HepG2 (cell line): ENCODE measurements at regions not wholly inside any gene's neighbourhood (a gene's known extent, or its start where the extent isn't known, plus 50 kb on each side); places are given as distances from the start of the nearest gene placed in this dataset.

Experiments used
- ATAC-seq: fragments of 200-7000 bp; cut with Tn5 transposase; 3 replicates; pipeline ENCODE4 v1.9.1; 2020; ENCODE audit warnings: mild to moderate bottlenecking, moderate library complexity
- BruUV-seq: library from RNA; stranded (reverse); fragments of 400-500 nt; replicated peaks from 2 replicates; lab custom pipeline; 2021; lab: Mats Ljungman, UMichigan
- CTCF ChIA-PET: fragments of 300-600 bp; formaldehyde crosslinking; extraction: SDS; loops from one replicate; lab custom pipeline; 2021; ENCODE audit warnings: low total read pairs, inconsistent platforms, low intra/inter-chr PET ratio; lab: Yijun Ruan, JAX
- POLR2A ChIA-PET: fragments of 350-600 bp; sonication (Branson Sonifier 250); formaldehyde crosslinking; loops from one replicate; lab custom pipeline; 2020; ENCODE audit warnings: antibody characterized with exemption, inconsistent platforms; lab: Yijun Ruan, JAX
- DNase-seq: peaks from one replicate; pipeline ENCODE4 v3.0.0-alpha.2; 2015; ENCODE audit warnings: low spot score
- FAIRE-seq: peaks from 3 replicates; lab custom pipeline; 2011; peaks lifted over from hg19 to GRCh38; lab: Jason Lieb, UNC
- H2AFZ ChIP-seq: one replicate; pipeline ENCODE4 v1.6.1; 2011; ENCODE audit warnings: low read length, inconsistent platforms
- H3K27ac ChIP-seq: fragments of 300-600 bp; 3 replicates; pipeline ENCODE4 v1.8.0; 2011; ENCODE audit warnings: mixed run types, mild to moderate bottlenecking, mixed read lengths, low read length, inconsistent platforms; ENCODE audit not compliant: insufficient read depth; ENCODE audit errors: extremely low read length
- H3K27me3 ChIP-seq, 2 experiments: fragments of 200-600 bp in 1 of 2; 2 replicates in 1 of 2; 3 replicates in 1 of 2; pipeline versions ENCODE4 v1.6.0 to v1.8.0; 2011; ENCODE audit warnings: low read length in 2 of 2, mild to moderate bottlenecking in 2 of 2, moderate library complexity in 2 of 2, inconsistent platforms in 1 of 2; ENCODE audit not compliant: insufficient read depth in 2 of 2, control insufficient read depth in 1 of 2
- H3K36me3 ChIP-seq, 2 experiments: fragments of 200-600 bp in 1 of 2; replicated peaks in 1 of 2; 2 replicates in 1 of 2; 3 replicates in 1 of 2; pipeline versions ENCODE4 v1.5.1 to v1.8.0; 2011; ENCODE audit warnings: low read length in 2 of 2, inconsistent platforms in 1 of 2; ENCODE audit not compliant: insufficient read depth in 2 of 2, control insufficient read depth in 1 of 2
- H3K4me1 ChIP-seq: 2 replicates; pipeline ENCODE4 v1.5.1; 2012; ENCODE audit warnings: low read length, inconsistent platforms; ENCODE audit not compliant: insufficient read depth
- H3K4me2 ChIP-seq: 2 replicates; pipeline ENCODE4 v1.6.0; 2011; ENCODE audit warnings: low read depth, low read length, inconsistent platforms
- H3K4me3 ChIP-seq, 3 experiments: fragments of 200-600 bp in 1 of 3; sonication (generic), shearing (Covaris generic) in 1 of 3; replicated peaks in 1 of 3; 2 replicates each; pipeline ENCODE4 v1.5.1; 2011 to 2016; ENCODE audit warnings: low read length in 3 of 3, inconsistent platforms in 2 of 3, low read depth in 2 of 3, mild to moderate bottlenecking in 2 of 3, control low read depth in 1 of 3, mixed read lengths in 1 of 3; ENCODE audit not compliant: insufficient read depth in 1 of 3
- H3K79me2 ChIP-seq: one replicate; pipeline ENCODE4 v1.6.1; 2011; ENCODE audit warnings: low read length, inconsistent platforms; ENCODE audit not compliant: insufficient read depth
- H3K9ac ChIP-seq: 2 replicates; pipeline ENCODE4 v1.6.0; 2011; ENCODE audit warnings: mild to moderate bottlenecking, low read depth, low read length, inconsistent platforms; ENCODE audit not compliant: insufficient read depth
- H3K9me3 ChIP-seq: 2 replicates; pipeline ENCODE4 v1.5.1; 2012; ENCODE audit warnings: mild to moderate bottlenecking, low read length
- H4K20me1 ChIP-seq: 2 replicates; pipeline ENCODE4 v1.6.0; 2011; ENCODE audit warnings: inconsistent platforms, mild to moderate bottlenecking, low read length, moderate library complexity; ENCODE audit not compliant: insufficient read depth
- BRD4 ChIP-seq: sonication (generic); formaldehyde crosslinking; IDR thresholded peaks from 2 replicates; pipeline ENCODE4 v1.4.0; 2020; ENCODE audit warnings: missing genetic modification reagents
- HNF4G ChIP-seq, 2 experiments: sonication (generic) in 1 of 2; formaldehyde crosslinking in 1 of 2; IDR thresholded peaks; 2 replicates each; pipeline versions ENCODE4 v1.4.0 to v1.6.1; 2011 to 2020; ENCODE audit warnings: borderline replicate concordance in 2 of 2, low read depth in 2 of 2, mild to moderate bottlenecking in 2 of 2, low read length in 1 of 2, missing genetic modification reagents in 1 of 2, moderate library complexity in 1 of 2
- JARID2 ChIP-seq: sonication (generic); formaldehyde crosslinking; IDR thresholded peaks from 2 replicates; pipeline ENCODE4 v1.8.1; 2023; ENCODE audit warnings: missing genetic modification reagents, inconsistent platforms; ENCODE audit not compliant: insufficient replicate concordance
- RNF219 ChIP-seq: sonication (generic); formaldehyde crosslinking; IDR thresholded peaks from 2 replicates; pipeline ENCODE4 v1.5.0; 2020; ENCODE audit warnings: mild to moderate bottlenecking, missing genetic modification reagents
- SRF ChIP-seq: IDR thresholded peaks from 2 replicates; pipeline ENCODE4 v1.6.1; 2011; ENCODE audit warnings: mild to moderate bottlenecking, low read depth, low read length, moderate library complexity
- ZNF180 ChIP-seq: sonication (generic); formaldehyde crosslinking; IDR thresholded peaks from 2 replicates; pipeline ENCODE4 v1.4.0; 2020; ENCODE audit warnings: low read depth, missing genetic modification reagents, borderline replicate concordance
- ZNF253 ChIP-seq: sonication (generic); formaldehyde crosslinking; IDR thresholded peaks from 2 replicates; pipeline ENCODE4 v1.8.0; 2022; ENCODE audit warnings: mild to moderate bottlenecking, missing genetic modification reagents, borderline replicate concordance
- ZNF30 ChIP-seq: sonication (generic); formaldehyde crosslinking; IDR thresholded peaks from 2 replicates; pipeline ENCODE4 v1.5.0; 2020; ENCODE audit warnings: mild to moderate bottlenecking, missing genetic modification reagents
- ZNF335 ChIP-seq: sonication (generic); formaldehyde crosslinking; IDR thresholded peaks from 2 replicates; pipeline ENCODE4 v1.4.0; 2020; ENCODE audit warnings: missing genetic modification reagents
- ZNF616 ChIP-seq: sonication (generic); formaldehyde crosslinking; IDR thresholded peaks from 2 replicates; pipeline ENCODE4 v1.5.0; 2020; ENCODE audit warnings: low read depth, mild to moderate bottlenecking, missing genetic modification reagents
- ZNF790 ChIP-seq: sonication (generic); formaldehyde crosslinking; IDR thresholded peaks from 2 replicates; pipeline ENCODE4 v1.8.0; 2022; ENCODE audit warnings: missing genetic modification reagents, mild to moderate bottlenecking, borderline replicate concordance
- ZNF816 ChIP-seq: sonication (generic); formaldehyde crosslinking; IDR thresholded peaks from 2 replicates; pipeline ENCODE4 v1.8.0; 2022; ENCODE audit warnings: missing genetic modification reagents, mild to moderate bottlenecking, borderline replicate concordance
- ZNF891 ChIP-seq: sonication (generic); formaldehyde crosslinking; IDR thresholded peaks from 2 replicates; pipeline ENCODE4 v1.5.0; 2020; ENCODE audit warnings: mild to moderate bottlenecking, missing genetic modification reagents
- ZSCAN12 ChIP-seq: sonication (generic); formaldehyde crosslinking; IDR thresholded peaks from 2 replicates; pipeline ENCODE4 v1.9.0; 2021; ENCODE audit warnings: mild to moderate bottlenecking, missing genetic modification reagents
- WGBS: methylation state at CpG from one replicate; pipeline ENCODE4 v1.1.6; 2017; ENCODE audit warnings: low lambda C conversion rate; 5-methylcytosine and 5-hydroxymethylcytosine counted together
- in situ Hi-C: cut with HindIII; loops from 2 replicates; pipeline ENCODE4 v1.10.0; 2017; ENCODE audit warnings: low pct_unique_long_range_greater_than_20kb; ENCODE audit not compliant: extremely low pct_ligation_motif_present
- intact Hi-C: fragments of 100-400 bp; cut with micrococcal nuclease; formaldehyde crosslinking; loops from one replicate; pipeline ENCODE4 v1.10.0; 2022; ENCODE audit not compliant: unreplicated experiment
- TF ChIP-seq, protein P1 (sequence below): sonication (generic); formaldehyde crosslinking; IDR thresholded peaks from 2 replicates; pipeline ENCODE4; 2020; ENCODE audit warnings: missing genetic modification reagents, mild to moderate bottlenecking, borderline replicate concordance
- TF ChIP-seq, protein P2 (sequence below): sonication (generic); formaldehyde crosslinking; IDR thresholded peaks from 2 replicates; pipeline ENCODE4 v1.5.0; 2020; ENCODE audit warnings: missing genetic modification reagents
- TF ChIP-seq, protein P3 (sequence below): sonication (generic); formaldehyde crosslinking; IDR thresholded peaks from 2 replicates; pipeline ENCODE4 v1.8.0; 2022; ENCODE audit warnings: mild to moderate bottlenecking, missing genetic modification reagents, moderate library complexity

- POLR2A ChIA-PET, result no interaction called here
- Histone ChIP-seq H3K27ac (no peak overlapping the region), H3K79me2 (no peaks in the 10 kb centered on the region), H3K36me3 (no peaks in the 10 kb centered on the region), H4K20me1 (no peaks in the 10 kb centered on the region), H3K4me2 (no peak overlapping the region), H3K4me1 (no peaks in the 10 kb centered on the region), H3K9ac (no peak overlapping the region), H3K9me3 (no peaks in the 10 kb centered on the region), H3K4me3 (no peak overlapping the region), H3K27me3 (no peaks in the 10 kb centered on the region), H2AFZ (no peak overlapping the region)
- DNase-seq (no peak), ATAC-seq (no peak), FAIRE-seq (no peak)
- BruUV-seq, result TSS peak; percentile 33
- CTCF ChIA-PET, result no interaction called here
- TF ChIP-seq ZNF180 (CRISPR knock-in tag), result no peak
- no peak for TF ChIP-seq ZNF891 (CRISPR knock-in tag)
- TF ChIP-seq, protein P1, sequence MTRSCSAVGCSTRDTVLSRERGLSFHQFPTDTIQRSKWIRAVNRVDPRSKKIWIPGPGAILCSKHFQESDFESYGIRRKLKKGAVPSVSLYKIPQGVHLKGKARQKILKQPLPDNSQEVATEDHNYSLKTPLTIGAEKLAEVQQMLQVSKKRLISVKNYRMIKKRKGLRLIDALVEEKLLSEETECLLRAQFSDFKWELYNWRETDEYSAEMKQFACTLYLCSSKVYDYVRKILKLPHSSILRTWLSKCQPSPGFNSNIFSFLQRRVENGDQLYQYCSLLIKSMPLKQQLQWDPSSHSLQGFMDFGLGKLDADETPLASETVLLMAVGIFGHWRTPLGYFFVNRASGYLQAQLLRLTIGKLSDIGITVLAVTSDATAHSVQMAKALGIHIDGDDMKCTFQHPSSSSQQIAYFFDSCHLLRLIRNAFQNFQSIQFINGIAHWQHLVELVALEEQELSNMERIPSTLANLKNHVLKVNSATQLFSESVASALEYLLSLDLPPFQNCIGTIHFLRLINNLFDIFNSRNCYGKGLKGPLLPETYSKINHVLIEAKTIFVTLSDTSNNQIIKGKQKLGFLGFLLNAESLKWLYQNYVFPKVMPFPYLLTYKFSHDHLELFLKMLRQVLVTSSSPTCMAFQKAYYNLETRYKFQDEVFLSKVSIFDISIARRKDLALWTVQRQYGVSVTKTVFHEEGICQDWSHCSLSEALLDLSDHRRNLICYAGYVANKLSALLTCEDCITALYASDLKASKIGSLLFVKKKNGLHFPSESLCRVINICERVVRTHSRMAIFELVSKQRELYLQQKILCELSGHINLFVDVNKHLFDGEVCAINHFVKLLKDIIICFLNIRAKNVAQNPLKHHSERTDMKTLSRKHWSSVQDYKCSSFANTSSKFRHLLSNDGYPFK (CRISPR knock-in tag), result no peak
- TF ChIP-seq HNF4G (IDR thresholded peaks at IDR 0.05; ENCODE audit: borderline replicate concordance, low read depth, low read length), result no peak
- no peak for TF ChIP-seq HNF4G (CRISPR knock-in tag; IDR thresholded peaks at IDR 0.05; ENCODE audit: borderline replicate concordance, low read depth)
- TF ChIP-seq, protein P2, sequence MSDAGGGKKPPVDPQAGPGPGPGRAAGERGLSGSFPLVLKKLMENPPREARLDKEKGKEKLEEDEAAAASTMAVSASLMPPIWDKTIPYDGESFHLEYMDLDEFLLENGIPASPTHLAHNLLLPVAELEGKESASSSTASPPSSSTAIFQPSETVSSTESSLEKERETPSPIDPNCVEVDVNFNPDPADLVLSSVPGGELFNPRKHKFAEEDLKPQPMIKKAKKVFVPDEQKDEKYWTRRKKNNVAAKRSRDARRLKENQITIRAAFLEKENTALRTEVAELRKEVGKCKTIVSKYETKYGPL (CRISPR knock-in tag), result no peak
- no peak for TF ChIP-seq SRF
- TF ChIP-seq, protein P3, sequence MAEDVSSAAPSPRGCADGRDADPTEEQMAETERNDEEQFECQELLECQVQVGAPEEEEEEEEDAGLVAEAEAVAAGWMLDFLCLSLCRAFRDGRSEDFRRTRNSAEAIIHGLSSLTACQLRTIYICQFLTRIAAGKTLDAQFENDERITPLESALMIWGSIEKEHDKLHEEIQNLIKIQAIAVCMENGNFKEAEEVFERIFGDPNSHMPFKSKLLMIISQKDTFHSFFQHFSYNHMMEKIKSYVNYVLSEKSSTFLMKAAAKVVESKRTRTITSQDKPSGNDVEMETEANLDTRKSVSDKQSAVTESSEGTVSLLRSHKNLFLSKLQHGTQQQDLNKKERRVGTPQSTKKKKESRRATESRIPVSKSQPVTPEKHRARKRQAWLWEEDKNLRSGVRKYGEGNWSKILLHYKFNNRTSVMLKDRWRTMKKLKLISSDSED (CRISPR knock-in tag), result no peak
- no peak for TF ChIP-seq ZNF616
- TF ChIP-seq ZNF30 (CRISPR knock-in tag), result no peak
- no peak for TF ChIP-seq ZNF253 (CRISPR knock-in tag)
- TF ChIP-seq ZNF335 (CRISPR knock-in tag), result no peak
- no peak for TF ChIP-seq ZNF816 (CRISPR knock-in tag)
- no peak for TF ChIP-seq ZSCAN12
- no peak for TF ChIP-seq JARID2 (CRISPR knock-in tag)
- TF ChIP-seq RNF219 (CRISPR knock-in tag), result no peak
- no peak for TF ChIP-seq BRD4
- TF ChIP-seq ZNF790 (CRISPR knock-in tag), result no peak
- 48% methylated on average over 2 of the region's 2 CpGs for WGBS
- intact Hi-C loops (no loop called here), in situ Hi-C loops (no loop called here)
Observed at GRCh38 chr4:189232274-189232673, 708.4 kb upstream of the FRG1 start.
